HCT116 (cell line): ENCODE measurements at regions not wholly inside any gene's neighbourhood (a gene's known extent, or its start where the extent isn't known, plus 50 kb on each side); places are given as distances from the start of the nearest gene placed in this dataset.

Experiments
- ATAC-seq: fragments of 200-7000 bp; cut with Tn5 transposase; 2 replicates; pipeline ENCODE4 v1.9.1; 2020; ENCODE audit warnings: mild to moderate bottlenecking, moderate library complexity
- BruUV-seq: library from RNA; stranded (reverse); fragments of 400-500 nt; replicated peaks from 2 replicates; lab custom pipeline; 2021; lab: Mats Ljungman, UMichigan
- CTCF ChIA-PET: fragments of 300-600 bp; sonication (Branson Sonifier 250); formaldehyde crosslinking; loops from one replicate; lab custom pipeline; 2021; ENCODE audit warnings: antibody characterized with exemption; lab: Charles Lee
- POLR2A ChIA-PET: fragments of 300-600, 350-600 bp; sonication (Branson Sonifier 250); formaldehyde crosslinking; loops from one replicate; lab custom pipeline; 2021; ENCODE audit warnings: antibody characterized with exemption; lab: Charles Lee
- RAD21 ChIA-PET, 2 experiments: fragments of 300-600 bp; sonication (Branson Sonifier 250); formaldehyde crosslinking; loops; one replicate each; lab custom pipeline; 2023; ENCODE audit warnings: low total read pairs in 2 of 2; ENCODE audit not compliant: uncharacterized antibody in 2 of 2, unreplicated experiment in 2 of 2, low non-redundant PET in 1 of 2; lab: Charles Lee
- DNase-seq: peaks from one replicate; pipeline ENCODE4 v3.0.0-alpha.2; 2010; ENCODE audit warnings: low read depth, low spot score
- H2AFZ ChIP-seq: fragments of 200-600 bp; shearing (Covaris generic), sonication (generic); 2 replicates; pipeline ENCODE4 v1.6.1; 2017; ENCODE audit warnings: low read depth, mixed run types, mixed read lengths, antibody characterized with exemption, low read length; ENCODE audit not compliant: poor library complexity, severe bottlenecking
- H3K27ac ChIP-seq: 2 replicates; pipeline ENCODE4 v1.5.1; 2012; ENCODE audit warnings: low read depth, low read length
- H3K27me3 ChIP-seq: fragments of 200-600 bp; sonication (generic); 2 replicates; pipeline ENCODE4 v1.6.1; 2016; ENCODE audit warnings: mixed run types, low read length, mixed read lengths; ENCODE audit not compliant: insufficient read depth
- H3K36me3 ChIP-seq, 2 experiments: fragments of 200-500 bp in 1 of 2; fragments of 200-600 bp in 1 of 2; sonication (Bioruptor generic) in 1 of 2; sonication (generic) in 1 of 2; 2 replicates each; pipeline versions ENCODE4 v1.5.1 to v1.6.1; 2014 to 2016; ENCODE audit warnings: low read length in 2 of 2, inconsistent platforms in 1 of 2, mixed read lengths in 1 of 2, mixed run types in 1 of 2; ENCODE audit not compliant: insufficient read depth in 2 of 2, control insufficient read depth in 1 of 2
- H3K4me1 ChIP-seq, 2 experiments: fragments of 200-600 bp in 1 of 2; sonication (generic) in 1 of 2; 2 replicates each; pipeline versions ENCODE4 v1.5.1 to v1.6.1; 2012 to 2017; ENCODE audit warnings: low read length in 2 of 2, inconsistent platforms in 1 of 2, mild to moderate bottlenecking in 1 of 2, mixed read lengths in 1 of 2, mixed run types in 1 of 2, moderate library complexity in 1 of 2; ENCODE audit not compliant: insufficient read depth in 2 of 2, control insufficient read depth in 1 of 2
- H3K4me2 ChIP-seq: fragments of 200-600 bp; sonication (generic); 2 replicates; pipeline ENCODE4 v1.6.1; 2017; ENCODE audit warnings: mixed run types, low read length, mixed read lengths
- H3K4me3 ChIP-seq, 2 experiments: fragments of 200-600 bp in 1 of 2; sonication (generic) in 1 of 2; replicated peaks in 1 of 2; 2 replicates each; pipeline ENCODE4 v1.5.1; 2011 to 2016; ENCODE audit warnings: low read length in 2 of 2, control low read depth in 1 of 2, low read depth in 1 of 2, mild to moderate bottlenecking in 1 of 2, mixed read lengths in 1 of 2, mixed run types in 1 of 2
- H3K79me2 ChIP-seq: fragments of 200-600 bp; sonication (generic); 2 replicates; pipeline ENCODE4 v1.6.1; 2017; ENCODE audit warnings: mild to moderate bottlenecking, mixed run types, low read length, moderate library complexity, mixed read lengths; ENCODE audit not compliant: insufficient read depth
- H3K9ac ChIP-seq: fragments of 200-600 bp; sonication (generic); 2 replicates; pipeline ENCODE4 v1.6.1; 2016; ENCODE audit warnings: low read length, mixed read lengths
- H3K9me2 ChIP-seq: fragments of 200-600 bp; sonication (generic), shearing (Covaris generic); 2 replicates; pipeline ENCODE4 v1.6.1; 2017; ENCODE audit warnings: mixed run types, mild to moderate bottlenecking, moderate library complexity; ENCODE audit not compliant: insufficient read depth
- H3K9me3 ChIP-seq, 2 experiments: fragments of 200-500 bp in 1 of 2; fragments of 200-600 bp in 1 of 2; sonication (Bioruptor generic) in 1 of 2; sonication (generic) in 1 of 2; 2 replicates each; pipeline ENCODE4 v1.6.1; 2014 to 2017; ENCODE audit warnings: low read length in 2 of 2, mixed read lengths in 2 of 2, inconsistent platforms in 1 of 2, low read depth in 1 of 2, mild to moderate bottlenecking in 1 of 2, mixed run types in 1 of 2, moderate library complexity in 1 of 2; ENCODE audit not compliant: control insufficient read depth in 1 of 2, insufficient read depth in 1 of 2
- H4K20me1 ChIP-seq: fragments of 200-600 bp; sonication (generic), shearing (Covaris generic); 2 replicates; pipeline ENCODE4 v1.6.1; 2017; ENCODE audit warnings: mixed run types, mild to moderate bottlenecking, moderate library complexity; ENCODE audit not compliant: insufficient read depth
- ATF3 ChIP-seq: IDR thresholded peaks from 2 replicates; pipeline ENCODE4 v1.6.1; 2012
- CBX3 ChIP-seq: IDR thresholded peaks from 2 replicates; pipeline ENCODE4 v1.6.1; 2012; ENCODE audit warnings: low read depth
- EGR1 ChIP-seq: IDR thresholded peaks from 2 replicates; pipeline ENCODE4 v1.6.1; 2012; ENCODE audit warnings: low read depth
- ELF1 ChIP-seq: IDR thresholded peaks from 2 replicates; pipeline ENCODE4 v1.6.1; 2012; ENCODE audit warnings: low read depth, borderline replicate concordance
- EZH2 ChIP-seq: fragments of 200-600 bp; sonication (generic); IDR thresholded peaks from 2 replicates; pipeline ENCODE4 v1.6.1; 2017; ENCODE audit warnings: antibody characterized with exemption, mixed run types
- EZH2phosphoT487 ChIP-seq: fragments of 200-600 bp; IDR thresholded peaks from 2 replicates; pipeline ENCODE4 v1.6.1; 2018; ENCODE audit warnings: antibody characterized with exemption, borderline replicate concordance
- FOSL1 ChIP-seq: IDR thresholded peaks from 2 replicates; pipeline ENCODE4 v1.6.1; 2012; ENCODE audit warnings: low read depth
- MAX ChIP-seq: IDR thresholded peaks from 2 replicates; pipeline ENCODE4 v1.6.1; 2012
- POLR2A ChIP-seq: IDR thresholded peaks from 2 replicates; pipeline ENCODE4 v1.7.0; 2011; ENCODE audit warnings: borderline replicate concordance; ENCODE audit not compliant: insufficient read depth, insufficient read length; ENCODE audit errors: extremely low read depth
- RAD21 ChIP-seq: IDR thresholded peaks from 2 replicates; pipeline ENCODE4 v1.6.1; 2012; ENCODE audit warnings: low read depth, mild to moderate bottlenecking
- REST ChIP-seq: IDR thresholded peaks from 2 replicates; pipeline ENCODE4 v1.6.1; 2012; ENCODE audit warnings: low read depth
- SIN3A ChIP-seq: IDR thresholded peaks from 2 replicates; pipeline ENCODE4 v1.6.1; 2012; ENCODE audit warnings: low read depth
- YY1 ChIP-seq: IDR thresholded peaks from 2 replicates; pipeline ENCODE4 v1.6.1; 2011; ENCODE audit warnings: low read length, low read depth, moderate library complexity, mild to moderate bottlenecking; ENCODE audit not compliant: insufficient replicate concordance; ENCODE audit errors: extremely low read depth
- ZFX ChIP-seq: fragments of 450-650 bp; IDR thresholded peaks from 2 replicates; pipeline ENCODE4 v1.6.1; 2017
- intact Hi-C: fragments of 100-400 bp; cut with micrococcal nuclease; formaldehyde crosslinking; loops from 2 replicates; pipeline ENCODE4 v1.10.0; 2022

- no peak for TF ChIP-seq ATF3
- TF ChIP-seq, all 23 proteins: peak for 0
Measured at GRCh38 chr14:86604561-86604960, 1074.6 kb downstream of the FLRT2 start (continued).

DNA sequence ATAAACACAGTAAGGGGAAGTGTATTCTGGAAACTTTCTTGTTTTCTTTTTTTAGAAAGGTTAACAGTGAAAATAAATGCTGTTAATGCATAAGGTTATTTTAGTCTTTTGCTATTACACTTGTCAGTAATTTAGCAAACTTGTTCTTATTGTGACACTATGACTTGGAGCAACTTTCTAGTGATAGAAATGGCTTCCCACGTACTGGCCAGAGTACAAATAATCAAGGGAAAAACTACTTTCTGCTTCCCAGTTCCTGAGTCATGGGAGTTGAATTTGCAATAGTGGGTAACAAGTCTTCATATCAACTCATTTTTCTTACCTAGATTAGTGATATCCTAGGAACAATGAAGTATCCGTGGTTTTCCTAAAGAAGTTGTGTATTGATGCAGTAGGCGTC lies 1072.3 kb downstream of the FLRT2 start:
- Histone ChIP-seq H3K27ac (no peak overlapping the region), H3K27me3 (no peaks in the 10 kb centered on the region), H3K9me2 (no peaks in the 10 kb centered on the region), H3K36me3 (no peaks in the 10 kb centered on the region), H3K9ac (no peak overlapping the region), H3K4me3 (no peak overlapping the region), H3K79me2 (no peaks in the 10 kb centered on the region), H3K9me3 (peaks cover 12 to 42% of the 10 kb centered on the region in 2 experiments; a peak in 2 of 4 replicates), H2AFZ (no peak overlapping the region), H3K4me2 (no peak overlapping the region), H4K20me1 (no peaks in the 10 kb centered on the region; the same call in 1 of the 2 replicates), H3K4me1 (no peaks in the 10 kb centered on the region)
- TF ChIP-seq EZH2 (no peak), EZH2phosphoT487 (no peak), EGR1 (no peak), YY1 (no peak), ATF3 (no peak), MAX (no peak), ZFX (no peak), ELF1 (no peak), POLR2A (no peak), SIN3A (no peak), RAD21 (no peak), FOSL1 (no peak), CBX3 (no peak), REST (no peak)
- intact Hi-C loops: no loop called here
- ChIA-PET POLR2A (no interaction called here), RAD21 (no interaction called here), CTCF (no interaction called here)
- BruUV-seq: no TSS peak
- no peak for ATAC-seq
- DNase-seq: no peak
